ENCODE measurements at regions not wholly inside any gene's neighbourhood (a gene's known extent, or its start where the extent isn't known, plus 50 kb on each side); places are given as distances from the start of the nearest gene placed in this dataset.

- WGBS, 2 donors, result 64 to 92% methylated on average over 4 of the region's 4 CpGs
- H3K27me3 ChIP-seq, result no peaks in the 10 kb centered on the region
Measured at GRCh38 chr5:157990583-157991181, 131.7 kb upstream of the CLINT1 start.

GRCh38 chr5:157989296-157989695 is 130.4 kb upstream of the CLINT1 start:
- Histone ChIP-seq H3K4me1 (no peaks in the 10 kb centered on the region), H3K27me3 (no peaks in the 10 kb centered on the region), H3K36me3 (no peaks in the 10 kb centered on the region), H3K27ac (no peak overlapping the region), H3K9me3 (no peaks in the 10 kb centered on the region), H3K4me3 (replicated peaks in 1 of 3) (no peak overlapping the region)
- intact Hi-C loops (cut with DNase I), result no loop called here
- WGBS, 2 donors, result 93% methylated on average over 6 of the region's 6 CpGs
- no peak for TF ChIP-seq CTCF (IDR thresholded peaks at IDR 0.05)
- TF ChIP-seq POLR2A (IDR thresholded peaks at IDR 0.05), result no peak
- DNase-seq, result no peak

More at GRCh38 chr5:157990583-157991181, 131.7 kb upstream of the CLINT1 start:
- intact Hi-C loops (cut with DNase I), result no loop called here
- Histone ChIP-seq H3K9me3 (no peaks in the 10 kb centered on the region), H3K27ac (no peak overlapping the region), H3K4me1 (no peaks in the 10 kb centered on the region), H3K36me3 (no peaks in the 10 kb centered on the region), H3K4me3 (replicated peaks in 1 of 3) (no peak overlapping the region)
- TF ChIP-seq CTCF (IDR thresholded peaks at IDR 0.05), result no peak
- TF ChIP-seq POLR2A (IDR thresholded peaks at IDR 0.05), result no peak
- no peak for DNase-seq

- intact Hi-C loops (cut with DNase I), result no loop called here
- Histone ChIP-seq H3K4me3 (replicated peaks in 1 of 3) (no peak overlapping the region), H3K27ac (no peak overlapping the region), H3K36me3 (no peaks in the 10 kb centered on the region), H3K9me3 (no peaks in the 10 kb centered on the region), H3K27me3 (no peaks in the 10 kb centered on the region), H3K4me1 (no peaks in the 10 kb centered on the region)
- no peak for DNase-seq
- 93 to 97% methylated on average over 15 of the region's 15 CpGs for WGBS, 2 donors
- TF ChIP-seq POLR2A (IDR thresholded peaks at IDR 0.05) (no peak), CTCF (IDR thresholded peaks at IDR 0.05) (no peak)
Measured at GRCh38 chr5:157987259-157987658, 128.3 kb upstream of the CLINT1 start.

DNA sequence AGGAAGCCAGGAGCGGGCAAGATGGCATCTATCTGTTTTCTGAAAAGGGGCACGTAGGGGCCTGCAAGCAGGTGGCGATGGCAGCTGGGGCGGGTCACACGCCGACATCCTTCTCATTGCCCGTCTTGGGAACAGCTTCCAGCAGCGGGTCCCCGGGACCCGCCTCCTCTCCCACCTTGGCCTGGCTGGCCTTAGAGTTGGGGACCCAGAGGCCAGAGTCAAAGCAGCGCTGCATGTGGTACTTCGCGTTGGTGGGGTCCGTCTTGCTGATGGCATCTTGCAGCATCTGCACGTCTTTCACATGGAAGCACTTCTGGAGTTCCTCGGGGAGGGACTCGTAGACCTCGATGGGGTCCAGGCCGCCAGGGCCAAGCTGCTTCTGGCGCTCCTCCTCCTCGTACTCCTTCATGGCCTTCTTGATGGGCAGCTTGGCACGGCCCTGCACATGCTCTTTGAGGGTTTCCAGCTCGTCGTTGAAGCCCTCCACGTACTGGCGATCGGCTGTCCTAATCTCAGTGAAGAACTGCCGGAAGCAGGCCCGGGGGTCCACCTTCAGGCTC is 127.6 kb upstream of the CLINT1 start:
- WGBS, 2 donors, result 96 to 98% methylated on average over 29 of the region's 29 CpGs
- DNase-seq, result no peak

More for the DNA sequence above, 127.6 kb upstream of the CLINT1 start:
- no peaks in the 10 kb centered on the region for H3K27me3 ChIP-seq
- H3K27ac ChIP-seq, result no peak overlapping the region
- H3K4me1 ChIP-seq, result no peaks in the 10 kb centered on the region
- TF ChIP-seq CTCF (IDR thresholded peaks at IDR 0.05), result no peak
- no peak for TF ChIP-seq POLR2A (IDR thresholded peaks at IDR 0.05)
- H3K4me3 ChIP-seq (replicated peaks in 1 of 3), result no peak overlapping the region
- no peaks in the 10 kb centered on the region for H3K36me3 ChIP-seq
- intact Hi-C loops (cut with DNase I), result no loop called here
- H3K9me3 ChIP-seq, result no peaks in the 10 kb centered on the region

Data from thyroid gland (tissue), 4 donors.